GM23338 (cell line): ENCODE measurements at regions not wholly inside any gene's neighbourhood (a gene's known extent, or its start where the extent isn't known, plus 50 kb on each side); places are given as distances from the start of the nearest gene placed in this dataset.

Experiments used
- ATAC-seq: fragments of 200-7000 bp; cut with Tn5 transposase; 3 replicates; pipeline ENCODE4 v1.9.1; 2020
- DNase-seq: peaks from one replicate; pipeline ENCODE4 v3.0.0-alpha.2; 2015; ENCODE audit warnings: low spot score
- H2AFZ ChIP-seq: fragments of 200-600 bp; sonication (generic); 2 replicates; pipeline ENCODE4 v1.8.0; 2016; ENCODE audit warnings: antibody characterized with exemption, mild to moderate bottlenecking, moderate library complexity
- H3F3A ChIP-seq: fragments of 200-600 bp; sonication (generic); replicated peaks from 2 replicates; pipeline ENCODE4 v1.8.0; 2017; ENCODE audit warnings: antibody characterized with exemption, mixed run types, low read depth
- H3K27ac ChIP-seq: fragments of 200-600 bp; sonication (generic); 2 replicates; pipeline ENCODE4 v1.6.1; 2016; ENCODE audit warnings: low read depth
- H3K27me3 ChIP-seq: fragments of 200-600 bp; sonication (generic); 2 replicates; pipeline ENCODE4 v1.8.0; 2016; ENCODE audit warnings: mild to moderate bottlenecking, mixed run types, moderate library complexity; ENCODE audit not compliant: insufficient read depth
- H3K36me3 ChIP-seq: fragments of 200-600 bp; sonication (generic); 2 replicates; pipeline ENCODE4 v1.8.0; 2016; ENCODE audit warnings: mild to moderate bottlenecking; ENCODE audit not compliant: insufficient read depth
- H3K4me1 ChIP-seq: fragments of 200-600 bp; sonication (generic); 2 replicates; pipeline ENCODE4 v1.8.0; 2016; ENCODE audit warnings: mild to moderate bottlenecking, moderate library complexity; ENCODE audit not compliant: insufficient read depth
- H3K4me2 ChIP-seq: fragments of 200-600 bp; sonication (generic); 2 replicates; pipeline ENCODE4 v1.7.1; 2017; ENCODE audit warnings: mixed run types
- H3K4me3 ChIP-seq: fragments of 200-600 bp; sonication (generic); 2 replicates; pipeline ENCODE4 v1.6.1; 2016; ENCODE audit warnings: mixed run types
- H3K79me2 ChIP-seq: fragments of 200-600 bp; sonication (generic); replicated peaks from 2 replicates; pipeline ENCODE4 v1.8.0; 2017; ENCODE audit warnings: mild to moderate bottlenecking; ENCODE audit not compliant: insufficient read depth
- H3K9me2 ChIP-seq: fragments of 200-600 bp; sonication (generic); 2 replicates; pipeline ENCODE4 v1.8.0; 2017; ENCODE audit not compliant: insufficient read depth
- H4K20me1 ChIP-seq: fragments of 200-600 bp; sonication (generic); replicated peaks from 2 replicates; pipeline ENCODE4 v1.8.0; 2017; ENCODE audit warnings: mild to moderate bottlenecking; ENCODE audit not compliant: insufficient read depth
- H3K27ac Mint-ChIP-seq: 2 replicates; pipeline ENCODE4 v1.8.0; 2020; ENCODE audit warnings: inconsistent platforms, mild to moderate bottlenecking, moderate library complexity, mixed read lengths
- H3K27me3 Mint-ChIP-seq: 3 replicates; pipeline ENCODE4 v1.8.0; 2022; ENCODE audit warnings: low read depth, mild to moderate bottlenecking, moderate library complexity, mixed read lengths, inconsistent platforms; ENCODE audit not compliant: insufficient read depth, poor library complexity
- H3K36me3 Mint-ChIP-seq: 3 replicates; pipeline ENCODE4 v1.8.0; 2021; ENCODE audit warnings: low read depth, mild to moderate bottlenecking, inconsistent platforms, moderate library complexity, mixed read lengths
- H3K4me1 Mint-ChIP-seq: 3 replicates; pipeline ENCODE4 v1.8.0; 2020; ENCODE audit warnings: mild to moderate bottlenecking, inconsistent platforms, mixed read lengths
- H3K4me3 Mint-ChIP-seq: 3 replicates; pipeline ENCODE4 v1.8.0; 2021; ENCODE audit warnings: moderate library complexity, mild to moderate bottlenecking, inconsistent platforms, mixed read lengths
- H3K9me3 Mint-ChIP-seq: 3 replicates; pipeline ENCODE4 v1.8.0; 2020; ENCODE audit warnings: moderate library complexity, mild to moderate bottlenecking, inconsistent platforms, mixed read lengths
- CREB1 ChIP-seq: fragments of 250-450 bp; sonication (Bioruptor Pico); IDR thresholded peaks from 2 replicates; pipeline ENCODE4 v1.5.0; 2020; ENCODE audit warnings: low read depth, mild to moderate bottlenecking, moderate library complexity
- CTCF ChIP-seq, 2 experiments: fragments of 200-600 bp in 1 of 2; sonication (generic) in 1 of 2; conservative IDR thresholded peaks; 2 replicates each; pipeline versions ENCODE4 v1.5.1 to v1.6.1; 2016 to 2017; ENCODE audit warnings: antibody characterized with exemption in 2 of 2, low read depth in 2 of 2, mild to moderate bottlenecking in 2 of 2, moderate library complexity in 1 of 2
- EZH2 ChIP-seq: fragments of 200-600 bp; sonication (generic); IDR thresholded peaks from one replicate; pipeline ENCODE4 v1.8.0; 2017; ENCODE audit warnings: antibody characterized with exemption, mild to moderate bottlenecking, low read depth; ENCODE audit not compliant: unreplicated experiment
- EZH2phosphoT487 ChIP-seq: fragments of 200-600 bp; sonication (generic); IDR thresholded peaks from one replicate; pipeline ENCODE4 v1.8.1; 2018; ENCODE audit warnings: antibody characterized with exemption; ENCODE audit not compliant: unreplicated experiment
- JUNB ChIP-seq: IDR thresholded peaks from one replicate; pipeline ENCODE4 v1.6.1; 2016; ENCODE audit warnings: antibody characterized with exemption; ENCODE audit not compliant: unreplicated experiment
- NANOG ChIP-seq: IDR thresholded peaks from 2 replicates; pipeline ENCODE4 v1.6.1; 2016; ENCODE audit warnings: antibody characterized with exemption, borderline replicate concordance
- POLR2AphosphoS5 ChIP-seq: IDR thresholded peaks from 2 replicates; pipeline ENCODE4 v1.6.1; 2016; ENCODE audit warnings: antibody characterized with exemption, low read depth
- STAT1 ChIP-seq: IDR thresholded peaks from one replicate; pipeline ENCODE4 v1.6.1; 2016; ENCODE audit warnings: antibody characterized with exemption; ENCODE audit not compliant: unreplicated experiment
- ZNF114 ChIP-seq: fragments of 250-450 bp; sonication (Bioruptor Pico); IDR thresholded peaks from 2 replicates; pipeline ENCODE4 v1.5.0; 2020; ENCODE audit warnings: mild to moderate bottlenecking, moderate library complexity
- ZNF331 ChIP-seq: fragments of 250-450 bp; sonication (Bioruptor Pico); IDR thresholded peaks from 2 replicates; pipeline ENCODE4 v1.5.0; 2020; ENCODE audit warnings: low read depth, mild to moderate bottlenecking, moderate library complexity
- TF ChIP-seq, protein P1 (sequence below): fragments of 250-450 bp; sonication (Bioruptor Pico); IDR thresholded peaks from 2 replicates; pipeline ENCODE4 v1.5.0; 2020; ENCODE audit warnings: mild to moderate bottlenecking, moderate library complexity
- TF ChIP-seq, protein P2 (sequence below): IDR thresholded peaks from one replicate; pipeline ENCODE4 v1.6.1; 2018; ENCODE audit warnings: antibody characterized with exemption; ENCODE audit not compliant: unreplicated experiment
- TF ChIP-seq, protein P3 (sequence below): IDR thresholded peaks from 2 replicates; pipeline ENCODE4 v1.6.1; 2016; ENCODE audit warnings: antibody characterized with exemption

DNA sequence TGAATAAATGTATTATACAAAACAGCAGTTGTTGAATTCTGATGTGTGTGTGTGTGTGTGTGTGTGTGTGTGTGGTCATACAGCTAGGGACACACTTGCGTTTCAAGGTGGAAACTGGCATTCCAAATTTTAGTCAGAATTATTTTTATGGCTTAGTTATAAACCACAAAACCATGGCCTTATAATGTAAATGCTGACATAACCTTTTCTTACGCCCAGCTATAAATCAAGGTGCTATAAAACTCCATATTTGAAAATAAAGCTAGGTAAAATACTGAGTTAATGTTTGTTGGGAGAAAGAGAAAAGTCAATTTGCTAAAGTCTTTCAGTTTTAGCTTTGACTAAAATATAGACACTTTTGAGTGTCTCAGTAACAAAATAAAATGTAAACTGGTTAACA lies 345.1 kb upstream of the NR3C2 start:
- ATAC-seq: no peak
- DNase-seq: no peak
- H3K27me3 Mint-ChIP-seq: peaks cover 6% of the 10 kb centered on the region
- H3K4me2 ChIP-seq: no peak overlapping the region
- H3K4me3 ChIP-seq: no peak overlapping the region
- no peaks in the 10 kb centered on the region for H3K79me2 ChIP-seq
- peaks cover 24% of the 10 kb centered on the region for H3K4me1 ChIP-seq
- TF ChIP-seq ZNF114: no peak
- TF ChIP-seq, protein P1, sequence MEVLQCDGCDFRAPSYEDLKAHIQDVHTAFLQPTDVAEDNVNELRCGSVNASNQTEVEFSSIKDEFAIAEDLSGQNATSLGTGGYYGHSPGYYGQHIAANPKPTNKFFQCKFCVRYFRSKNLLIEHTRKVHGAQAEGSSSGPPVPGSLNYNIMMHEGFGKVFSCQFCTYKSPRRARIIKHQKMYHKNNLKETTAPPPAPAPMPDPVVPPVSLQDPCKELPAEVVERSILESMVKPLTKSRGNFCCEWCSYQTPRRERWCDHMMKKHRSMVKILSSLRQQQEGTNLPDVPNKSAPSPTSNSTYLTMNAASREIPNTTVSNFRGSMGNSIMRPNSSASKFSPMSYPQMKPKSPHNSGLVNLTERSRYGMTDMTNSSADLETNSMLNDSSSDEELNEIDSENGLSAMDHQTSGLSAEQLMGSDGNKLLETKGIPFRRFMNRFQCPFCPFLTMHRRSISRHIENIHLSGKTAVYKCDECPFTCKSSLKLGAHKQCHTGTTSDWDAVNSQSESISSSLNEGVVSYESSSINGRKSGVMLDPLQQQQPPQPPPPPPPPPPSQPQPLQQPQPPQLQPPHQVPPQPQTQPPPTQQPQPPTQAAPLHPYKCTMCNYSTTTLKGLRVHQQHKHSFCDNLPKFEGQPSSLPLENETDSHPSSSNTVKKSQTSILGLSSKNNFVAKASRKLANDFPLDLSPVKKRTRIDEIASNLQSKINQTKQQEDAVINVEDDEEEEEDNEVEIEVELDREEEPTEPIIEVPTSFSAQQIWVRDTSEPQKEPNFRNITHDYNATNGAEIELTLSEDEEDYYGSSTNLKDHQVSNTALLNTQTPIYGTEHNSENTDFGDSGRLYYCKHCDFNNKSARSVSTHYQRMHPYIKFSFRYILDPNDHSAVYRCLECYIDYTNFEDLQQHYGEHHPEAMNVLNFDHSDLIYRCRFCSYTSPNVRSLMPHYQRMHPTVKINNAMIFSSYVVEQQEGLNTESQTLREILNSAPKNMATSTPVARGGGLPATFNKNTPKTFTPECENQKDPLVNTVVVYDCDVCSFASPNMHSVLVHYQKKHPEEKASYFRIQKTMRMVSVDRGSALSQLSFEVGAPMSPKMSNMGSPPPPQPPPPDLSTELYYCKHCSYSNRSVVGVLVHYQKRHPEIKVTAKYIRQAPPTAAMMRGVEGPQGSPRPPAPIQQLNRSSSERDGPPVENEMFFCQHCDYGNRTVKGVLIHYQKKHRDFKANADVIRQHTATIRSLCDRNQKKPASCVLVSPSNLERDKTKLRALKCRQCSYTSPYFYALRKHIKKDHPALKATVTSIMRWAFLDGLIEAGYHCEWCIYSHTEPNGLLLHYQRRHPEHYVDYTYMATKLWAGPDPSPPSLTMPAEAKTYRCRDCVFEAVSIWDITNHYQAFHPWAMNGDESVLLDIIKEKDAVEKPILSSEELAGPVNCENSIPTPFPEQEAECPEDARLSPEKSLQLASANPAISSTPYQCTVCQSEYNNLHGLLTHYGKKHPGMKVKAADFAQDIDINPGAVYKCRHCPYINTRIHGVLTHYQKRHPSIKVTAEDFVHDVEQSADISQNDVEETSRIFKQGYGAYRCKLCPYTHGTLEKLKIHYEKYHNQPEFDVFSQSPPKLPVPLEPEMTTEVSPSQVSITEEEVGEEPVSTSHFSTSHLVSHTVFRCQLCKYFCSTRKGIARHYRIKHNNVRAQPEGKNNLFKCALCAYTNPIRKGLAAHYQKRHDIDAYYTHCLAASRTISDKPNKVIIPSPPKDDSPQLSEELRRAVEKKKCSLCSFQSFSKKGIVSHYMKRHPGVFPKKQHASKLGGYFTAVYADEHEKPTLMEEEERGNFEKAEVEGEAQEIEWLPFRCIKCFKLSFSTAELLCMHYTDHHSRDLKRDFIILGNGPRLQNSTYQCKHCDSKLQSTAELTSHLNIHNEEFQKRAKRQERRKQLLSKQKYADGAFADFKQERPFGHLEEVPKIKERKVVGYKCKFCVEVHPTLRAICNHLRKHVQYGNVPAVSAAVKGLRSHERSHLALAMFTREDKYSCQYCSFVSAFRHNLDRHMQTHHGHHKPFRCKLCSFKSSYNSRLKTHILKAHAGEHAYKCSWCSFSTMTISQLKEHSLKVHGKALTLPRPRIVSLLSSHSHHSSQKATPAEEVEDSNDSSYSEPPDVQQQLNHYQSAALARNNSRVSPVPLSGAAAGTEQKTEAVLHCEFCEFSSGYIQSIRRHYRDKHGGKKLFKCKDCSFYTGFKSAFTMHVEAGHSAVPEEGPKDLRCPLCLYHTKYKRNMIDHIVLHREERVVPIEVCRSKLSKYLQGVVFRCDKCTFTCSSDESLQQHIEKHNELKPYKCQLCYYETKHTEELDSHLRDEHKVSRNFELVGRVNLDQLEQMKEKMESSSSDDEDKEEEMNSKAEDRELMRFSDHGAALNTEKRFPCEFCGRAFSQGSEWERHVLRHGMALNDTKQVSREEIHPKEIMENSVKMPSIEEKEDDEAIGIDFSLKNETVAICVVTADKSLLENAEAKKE (CRISPR knock-in tag): no peak
- TF ChIP-seq ZNF331 (CRISPR knock-in tag): no peak
- TF ChIP-seq EZH2: no peak
- TF ChIP-seq, protein P2, sequence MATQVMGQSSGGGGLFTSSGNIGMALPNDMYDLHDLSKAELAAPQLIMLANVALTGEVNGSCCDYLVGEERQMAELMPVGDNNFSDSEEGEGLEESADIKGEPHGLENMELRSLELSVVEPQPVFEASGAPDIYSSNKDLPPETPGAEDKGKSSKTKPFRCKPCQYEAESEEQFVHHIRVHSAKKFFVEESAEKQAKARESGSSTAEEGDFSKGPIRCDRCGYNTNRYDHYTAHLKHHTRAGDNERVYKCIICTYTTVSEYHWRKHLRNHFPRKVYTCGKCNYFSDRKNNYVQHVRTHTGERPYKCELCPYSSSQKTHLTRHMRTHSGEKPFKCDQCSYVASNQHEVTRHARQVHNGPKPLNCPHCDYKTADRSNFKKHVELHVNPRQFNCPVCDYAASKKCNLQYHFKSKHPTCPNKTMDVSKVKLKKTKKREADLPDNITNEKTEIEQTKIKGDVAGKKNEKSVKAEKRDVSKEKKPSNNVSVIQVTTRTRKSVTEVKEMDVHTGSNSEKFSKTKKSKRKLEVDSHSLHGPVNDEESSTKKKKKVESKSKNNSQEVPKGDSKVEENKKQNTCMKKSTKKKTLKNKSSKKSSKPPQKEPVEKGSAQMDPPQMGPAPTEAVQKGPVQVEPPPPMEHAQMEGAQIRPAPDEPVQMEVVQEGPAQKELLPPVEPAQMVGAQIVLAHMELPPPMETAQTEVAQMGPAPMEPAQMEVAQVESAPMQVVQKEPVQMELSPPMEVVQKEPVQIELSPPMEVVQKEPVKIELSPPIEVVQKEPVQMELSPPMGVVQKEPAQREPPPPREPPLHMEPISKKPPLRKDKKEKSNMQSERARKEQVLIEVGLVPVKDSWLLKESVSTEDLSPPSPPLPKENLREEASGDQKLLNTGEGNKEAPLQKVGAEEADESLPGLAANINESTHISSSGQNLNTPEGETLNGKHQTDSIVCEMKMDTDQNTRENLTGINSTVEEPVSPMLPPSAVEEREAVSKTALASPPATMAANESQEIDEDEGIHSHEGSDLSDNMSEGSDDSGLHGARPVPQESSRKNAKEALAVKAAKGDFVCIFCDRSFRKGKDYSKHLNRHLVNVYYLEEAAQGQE: no peak
- no peak for TF ChIP-seq JUNB
- TF ChIP-seq, protein P3, sequence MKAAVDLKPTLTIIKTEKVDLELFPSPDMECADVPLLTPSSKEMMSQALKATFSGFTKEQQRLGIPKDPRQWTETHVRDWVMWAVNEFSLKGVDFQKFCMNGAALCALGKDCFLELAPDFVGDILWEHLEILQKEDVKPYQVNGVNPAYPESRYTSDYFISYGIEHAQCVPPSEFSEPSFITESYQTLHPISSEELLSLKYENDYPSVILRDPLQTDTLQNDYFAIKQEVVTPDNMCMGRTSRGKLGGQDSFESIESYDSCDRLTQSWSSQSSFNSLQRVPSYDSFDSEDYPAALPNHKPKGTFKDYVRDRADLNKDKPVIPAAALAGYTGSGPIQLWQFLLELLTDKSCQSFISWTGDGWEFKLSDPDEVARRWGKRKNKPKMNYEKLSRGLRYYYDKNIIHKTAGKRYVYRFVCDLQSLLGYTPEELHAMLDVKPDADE: no peak
- no peak for TF ChIP-seq STAT1
- no peak for TF ChIP-seq CTCF (conservative IDR thresholded peaks at IDR 0.05; ENCODE audit: low read depth in 2 of 2)
- TF ChIP-seq EZH2phosphoT487: no peak
- no peak for TF ChIP-seq CREB1 (CRISPR knock-in tag)
- no peak for TF ChIP-seq NANOG
- no peak for TF ChIP-seq POLR2AphosphoS5
- peaks cover 25% of the 10 kb centered on the region for H3K4me1 Mint-ChIP-seq
- no peaks in the 10 kb centered on the region for H3K36me3 ChIP-seq
- no peaks in the 10 kb centered on the region for H3K36me3 Mint-ChIP-seq
- H3K9me3 Mint-ChIP-seq: no peaks in the 10 kb centered on the region
- no peaks in the 10 kb centered on the region for H3K27me3 ChIP-seq
- H3K4me3 Mint-ChIP-seq: no peak overlapping the region
- H3K27ac ChIP-seq: no peak overlapping the region
- H3K27ac Mint-ChIP-seq: no peak overlapping the region
- H2AFZ ChIP-seq: no peak overlapping the region
- H4K20me1 ChIP-seq: no peaks in the 10 kb centered on the region
- no peaks in the 10 kb centered on the region for H3F3A ChIP-seq
- H3K9me2 ChIP-seq: no peaks in the 10 kb centered on the region
